SK-N-MC (cell line): ENCODE measurements at regions not wholly inside any gene's neighbourhood (a gene's known extent, or its start where the extent isn't known, plus 50 kb on each side); places are given as distances from the start of the nearest gene placed in this dataset.

Experiments
- EZH2 ChIP-seq: fragments of 200-600 bp; sonication (generic); IDR thresholded peaks from one replicate; pipeline ENCODE4 v1.6.1; 2017; ENCODE audit warnings: antibody characterized with exemption
- FOXP2 ChIP-seq: optimal IDR thresholded peaks from 2 replicates; pipeline ENCODE3; 2011; ENCODE audit warnings: mild to moderate bottlenecking, moderate library complexity; ENCODE audit not compliant: insufficient read depth; ENCODE audit errors: extremely low read length, control extremely low read depth
- POLR2AphosphoS5 ChIP-seq: IDR thresholded peaks from 2 replicates; pipeline ENCODE4 v1.6.1; 2012; ENCODE audit warnings: mild to moderate bottlenecking, low read depth, low read length, borderline replicate concordance

DNA sequence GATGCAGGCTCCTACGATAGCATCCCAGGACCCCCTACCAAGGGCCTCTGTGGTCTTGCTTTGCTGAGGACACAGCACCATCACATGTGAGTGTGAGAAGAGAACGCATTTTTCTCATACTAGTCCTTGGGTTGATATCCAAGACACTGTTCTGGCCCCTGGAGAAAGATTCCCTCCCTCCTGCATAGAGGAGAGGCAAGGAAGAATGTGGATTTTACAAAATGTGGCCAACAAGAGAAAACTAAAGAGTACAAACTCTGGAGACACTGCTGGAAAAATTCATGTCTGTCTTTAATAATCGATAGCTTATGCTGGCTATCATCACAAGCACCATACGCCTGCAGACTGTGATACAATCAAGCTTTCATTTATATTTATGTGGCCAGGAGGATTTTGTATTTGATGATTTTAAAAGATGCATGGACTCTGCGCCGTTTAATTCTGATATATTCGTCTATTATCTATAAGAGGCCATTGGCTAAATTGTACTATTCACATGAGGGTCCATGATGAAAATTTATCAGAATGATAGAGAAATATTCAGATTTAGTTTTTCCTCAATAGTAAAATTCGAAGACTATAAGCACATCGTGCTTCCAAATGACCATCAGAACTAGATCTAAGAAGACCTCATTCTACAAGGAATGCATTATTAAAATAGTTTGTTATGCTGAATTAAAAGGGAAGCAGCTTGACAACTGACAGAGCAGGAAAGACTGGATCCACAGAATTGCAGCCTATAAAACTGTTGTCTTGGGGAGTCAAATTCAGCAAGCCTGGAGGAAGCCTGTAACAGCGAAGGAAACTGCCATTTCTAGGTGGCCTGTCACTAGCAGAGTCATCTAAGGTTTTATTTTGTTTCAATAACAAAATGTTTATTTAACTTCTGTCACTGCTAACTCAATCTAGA, 578.7 kb downstream of the DIAPH3 start:
- TF ChIP-seq POLR2AphosphoS5 (no peak), EZH2 (no peak), FOXP2 (no peak)
